NCI-H82 treated with DMSO at 0.1 percent for 48 hours (cell line): ENCODE measurements at regions not wholly inside any gene's neighbourhood (a gene's known extent, or its start where the extent isn't known, plus 50 kb on each side); places are given as distances from the start of the nearest gene placed in this dataset.
"Not testable (repeated sequence)": the region's sequence is repeated elsewhere in the genome, so short reads cannot be mapped to it uniquely, and the experiment has no call there.

Source experiments
- DNase-seq: peaks from one replicate; lab custom pipeline; 2025; ENCODE audit not compliant: unreplicated experiment; lab: John Stamatoyannopoulos, UW

GRCh38 chr1:238779716-238780115 is 606.7 kb upstream of the CHRM3 start:
- no peak for DNase-seq

DNA sequence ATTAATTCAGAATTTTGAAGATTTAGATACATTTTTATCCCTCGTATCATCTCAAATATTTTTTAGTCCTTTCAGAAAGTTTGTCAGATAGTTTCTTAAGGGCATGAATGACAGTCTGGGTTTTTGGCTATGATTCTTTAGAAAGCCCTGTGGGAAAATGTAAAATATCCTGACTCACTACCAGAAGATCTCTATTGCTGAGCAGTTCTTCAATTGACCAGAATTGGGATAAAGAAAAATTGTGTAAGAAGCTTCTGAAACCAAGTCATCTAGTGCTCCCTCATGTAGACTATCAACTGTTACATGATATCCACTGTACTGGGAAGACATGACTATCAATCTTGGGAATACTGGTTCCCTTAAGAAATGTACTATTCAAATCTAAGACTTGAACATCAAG is 608.3 kb upstream of the CHRM3 start:
- no peak for DNase-seq

- DNase-seq: no peak
Observed at GRCh38 chr1:238777551-238777950, 608.8 kb upstream of the CHRM3 start.

DNA sequence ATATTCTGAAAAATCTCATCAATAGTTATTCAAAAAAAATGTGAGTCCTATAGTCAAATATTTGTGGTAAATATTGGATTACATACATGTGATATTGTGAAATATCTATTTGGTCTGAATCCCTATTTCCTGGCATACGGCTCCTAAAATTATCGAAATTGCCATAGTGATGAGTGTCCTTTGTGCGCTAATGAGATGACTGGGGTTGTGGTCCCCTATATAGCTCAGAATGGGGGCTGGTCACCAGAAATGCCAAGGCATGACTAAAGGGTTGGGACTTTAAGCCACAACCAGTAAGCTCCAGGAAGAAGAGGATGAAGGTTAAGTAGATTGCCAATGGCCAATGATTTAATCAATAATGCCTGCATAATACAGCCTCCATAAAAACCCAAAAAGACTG is 610.2 kb upstream of the CHRM3 start:
- no peak for DNase-seq

DNA sequence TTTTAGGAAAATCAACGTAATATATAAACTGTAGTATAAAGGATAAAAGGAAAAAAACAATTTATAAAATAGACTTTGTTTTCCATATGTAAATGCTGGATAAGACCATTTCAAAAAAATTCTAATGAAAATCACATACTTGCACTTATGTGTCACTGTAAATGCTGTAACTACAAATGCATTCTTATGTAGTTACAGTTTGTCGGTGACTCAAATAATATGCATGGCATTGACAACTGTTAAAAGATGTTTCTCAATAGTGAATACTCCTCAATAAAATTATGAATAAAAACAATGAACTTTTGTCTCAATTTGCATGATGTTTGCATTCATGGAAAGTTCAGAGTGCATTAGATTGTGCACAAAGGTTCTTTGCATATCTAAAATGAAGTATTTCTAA is 614.0 kb upstream of the CHRM3 start:
- DNase-seq: no peak

GRCh38 chr1:238767321-238767720 is 619.0 kb upstream of the CHRM3 start:
- DNase-seq: no peak

DNA sequence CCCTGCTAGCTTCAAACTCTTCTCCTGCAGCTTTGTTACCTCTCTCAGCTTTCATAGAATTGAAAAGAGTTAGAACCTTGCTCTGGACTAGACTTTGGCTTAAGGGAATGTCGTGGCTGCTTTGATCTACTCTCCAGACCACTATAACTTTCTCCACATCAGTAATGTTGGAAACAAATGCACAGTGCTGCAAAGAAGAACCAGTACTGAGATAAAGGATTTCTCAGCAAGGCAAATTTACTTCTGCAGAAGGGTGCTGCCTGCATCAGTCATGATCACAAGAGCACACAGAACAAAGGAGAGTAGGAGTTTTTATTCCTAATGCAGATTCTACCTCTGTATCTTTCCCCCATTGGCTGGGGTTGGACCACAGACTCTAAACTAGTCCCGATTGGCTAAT is 621.6 kb upstream of the CHRM3 start:
- no peak for DNase-seq

- DNase-seq: no peak
Observed at GRCh38 chr1:238753252-238753651, 633.1 kb upstream of the CHRM3 start.

DNA sequence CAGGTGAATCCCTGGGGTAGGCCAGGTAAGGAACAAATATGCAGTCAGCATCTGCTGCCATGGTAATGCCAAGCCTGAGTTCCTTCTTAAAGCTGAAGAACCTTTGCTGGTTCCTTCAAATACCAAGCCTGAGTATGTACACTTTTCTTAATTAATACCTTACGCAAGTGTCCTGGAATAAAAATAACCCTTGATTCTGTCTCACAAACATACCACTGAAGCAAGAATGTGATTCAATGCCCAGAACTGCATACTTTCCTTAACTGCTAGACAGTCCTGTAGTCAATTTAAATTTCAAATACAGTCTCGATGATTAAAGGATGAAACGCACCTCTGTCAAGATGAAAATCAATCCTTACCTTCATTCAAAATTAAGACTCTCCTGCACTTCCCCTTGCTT is 634.0 kb upstream of the CHRM3 start:
- DNase-seq: no peak

- DNase-seq: no peak
Observed at GRCh38 chr1:238745069-238745468, 641.3 kb upstream of the CHRM3 start.

DNA sequence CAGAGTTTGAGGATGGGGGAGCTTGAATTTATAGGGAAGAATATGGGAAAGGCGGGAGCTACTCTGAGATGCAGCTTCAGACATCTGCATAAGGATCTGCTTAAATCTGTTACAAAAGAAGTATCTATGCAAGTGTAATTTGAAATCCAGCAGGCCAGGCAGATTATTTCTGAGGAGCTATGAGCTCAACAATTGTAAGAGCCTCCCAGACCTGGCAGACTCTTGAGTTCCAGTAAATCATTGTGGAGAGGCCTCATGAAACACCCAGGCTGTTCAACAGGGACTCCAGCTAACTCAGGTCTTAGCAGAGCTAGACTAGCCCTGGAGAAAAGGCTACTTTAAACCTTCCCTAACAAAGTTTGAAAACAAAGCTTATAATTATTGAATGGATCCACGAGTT is 647.5 kb upstream of the CHRM3 start:
- no peak for DNase-seq

GRCh38 chr1:238727670-238728069 is 658.7 kb upstream of the CHRM3 start:
- no peak for DNase-seq

DNA sequence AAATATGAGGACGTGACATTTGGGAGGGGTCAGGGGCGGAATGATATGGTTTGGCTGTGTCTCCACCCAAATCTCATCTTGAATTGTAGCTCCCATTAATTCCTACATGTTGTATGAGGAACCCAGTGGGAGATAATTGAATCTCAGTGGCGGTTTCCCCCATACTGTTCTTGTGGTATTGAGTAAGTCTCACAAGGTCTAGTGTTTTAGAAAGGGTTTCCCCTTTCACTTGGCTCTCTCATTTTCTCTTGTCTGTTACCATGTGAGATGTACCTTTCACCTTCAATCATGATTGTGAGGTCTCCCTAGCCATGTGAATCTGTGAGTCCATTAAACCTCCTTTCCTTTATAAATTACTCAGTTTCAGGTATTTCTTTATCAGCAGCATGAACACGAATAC is 663.6 kb upstream of the CHRM3 start:
- DNase-seq: no peak

DNA sequence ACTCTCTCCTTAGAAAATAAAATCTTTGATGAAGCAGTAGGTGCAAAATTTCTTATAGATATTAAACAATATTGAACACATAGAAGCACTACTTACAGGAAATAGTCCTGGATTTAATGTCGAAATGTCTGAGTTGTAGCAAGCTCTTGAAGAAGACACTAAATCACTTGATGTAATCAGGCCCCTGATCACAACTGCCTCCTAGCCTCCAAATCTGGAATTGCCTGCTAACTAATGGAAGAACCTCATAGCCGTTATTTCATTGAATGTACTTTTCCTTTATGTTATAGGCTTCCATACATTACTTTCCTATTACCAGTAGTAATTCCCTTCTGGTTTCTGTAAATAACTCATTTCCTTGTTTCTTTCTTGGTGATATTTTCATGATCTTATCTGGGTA is 675.7 kb upstream of the CHRM3 start:
- DNase-seq: no peak

DNA sequence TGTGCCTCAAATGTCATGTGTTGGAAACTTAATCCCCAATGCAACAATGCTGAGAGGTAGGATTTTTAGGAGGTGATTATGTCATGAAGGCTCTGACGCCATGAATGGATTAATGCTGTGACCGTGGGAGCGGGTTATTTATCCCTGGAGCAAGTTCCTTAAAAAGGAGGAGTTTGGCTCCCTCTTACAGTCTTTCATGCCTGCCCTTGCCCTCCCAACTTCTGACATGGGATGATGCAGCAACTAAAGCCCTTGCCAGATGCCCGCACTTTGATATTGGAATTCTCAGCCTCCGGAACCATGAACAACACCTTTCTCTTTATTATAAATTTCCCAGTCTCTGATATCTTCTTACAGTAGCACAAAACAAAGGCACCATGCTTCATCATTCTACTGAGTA is 685.3 kb upstream of the CHRM3 start:
- DNase-seq: no peak

DNA sequence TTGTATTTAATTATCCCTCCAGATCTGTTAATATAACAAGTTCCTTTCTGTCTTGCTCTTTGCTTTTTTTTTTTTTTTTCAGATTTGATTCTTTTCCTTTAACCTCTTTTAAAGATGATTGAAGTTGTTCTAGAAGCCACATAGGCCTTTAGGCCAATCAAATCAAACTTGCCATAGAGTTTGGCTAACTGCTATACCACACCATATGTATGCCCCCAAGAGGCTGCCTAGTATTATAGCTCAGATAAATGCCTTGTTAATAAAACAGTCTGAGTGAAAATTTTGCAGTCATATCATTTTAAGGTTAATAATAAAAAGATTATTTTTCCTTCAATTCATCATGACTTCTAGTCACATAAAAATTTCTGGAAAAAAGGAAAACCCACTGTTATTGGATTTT is 696.0 kb upstream of the CHRM3 start:
- DNase-seq: no peak

DNA sequence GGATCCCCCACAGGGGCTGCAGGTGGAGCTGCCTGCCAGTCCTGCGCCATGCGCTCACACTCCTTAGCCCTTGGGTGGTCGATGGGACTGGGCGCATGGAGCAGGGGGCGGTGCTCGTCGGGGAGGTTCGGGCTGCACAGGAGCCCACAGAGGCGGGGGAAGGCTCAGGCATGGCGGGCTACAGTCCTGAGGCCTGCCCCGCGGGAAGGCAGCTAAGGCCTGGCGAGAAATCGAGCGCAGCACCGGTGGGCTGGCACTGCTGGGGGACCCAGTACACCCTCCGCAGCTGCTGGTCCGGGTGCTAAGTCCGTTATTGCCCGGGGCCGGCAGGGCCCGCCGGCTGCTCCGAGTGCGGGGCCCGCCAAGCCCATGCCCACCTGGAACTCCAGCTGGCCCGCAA is 701.8 kb upstream of the CHRM3 start:
- DNase-seq: not testable (repeated sequence)

- no peak for DNase-seq
Observed at GRCh38 chr1:238681451-238681850, 704.9 kb upstream of the CHRM3 start.

GRCh38 chr1:238681021-238681420 is 705.3 kb upstream of the CHRM3 start:
- no peak for DNase-seq

- DNase-seq: no peak
Observed at GRCh38 chr1:238677567-238677966, 708.8 kb upstream of the CHRM3 start.

DNA sequence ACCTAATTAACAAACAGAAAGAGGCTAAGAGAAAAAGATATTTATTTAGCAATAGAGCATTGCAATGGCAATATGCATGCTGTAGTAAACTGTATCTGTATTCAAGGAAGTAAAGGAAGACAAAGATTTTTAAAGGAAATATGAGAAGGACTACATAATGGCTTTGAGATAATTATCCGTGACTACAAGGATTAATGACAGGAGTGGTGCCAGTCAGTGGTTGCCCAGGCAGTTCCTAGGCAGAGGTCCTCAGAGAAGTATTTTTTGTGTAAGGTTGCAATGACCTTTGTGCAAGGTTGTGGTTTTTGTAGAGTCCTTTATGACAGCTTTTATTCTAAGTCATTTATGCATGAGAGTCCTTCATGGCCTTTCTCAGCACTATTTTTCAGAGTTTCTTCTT is 711.1 kb upstream of the CHRM3 start:
- no peak for DNase-seq

- DNase-seq: no peak
Observed at GRCh38 chr1:238674316-238674715, 712.1 kb upstream of the CHRM3 start.

DNA sequence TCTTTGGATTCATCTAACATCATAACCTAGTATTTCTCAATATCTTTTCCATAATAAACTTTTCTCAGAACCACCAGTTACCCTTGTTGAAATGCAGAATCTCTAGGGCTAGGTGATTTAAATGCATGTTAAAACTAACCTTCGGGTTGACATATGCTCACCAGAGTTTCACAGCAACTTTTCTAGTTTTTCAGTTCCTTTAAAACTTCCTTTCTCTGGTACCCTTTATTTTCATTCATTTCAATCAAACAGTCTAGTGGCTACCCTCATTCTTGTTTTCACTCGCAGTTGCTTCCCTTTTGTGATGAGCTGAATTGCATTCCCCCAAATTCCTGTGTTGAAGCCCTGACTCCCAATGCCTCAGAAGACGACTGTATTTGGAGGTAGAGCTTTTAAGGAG is 712.8 kb upstream of the CHRM3 start:
- no peak for DNase-seq

GRCh38 chr1:238672806-238673205 is 713.6 kb upstream of the CHRM3 start:
- no peak for DNase-seq
